Mesenchymal stem cell (in vitro differentiated cells and primary cell): ENCODE measurements at regions not wholly inside any gene's neighbourhood (a gene's known extent, or its start where the extent isn't known, plus 50 kb on each side); places are given as distances from the start of the nearest gene placed in this dataset.
A peak's percentile ranks its signal among the peaks of the same experiment; 100 is the strongest.

Experiments
- DNase-seq: peaks from one replicate; pipeline ENCODE4 v3.0.0-alpha.2; 2013
- H2AFZ ChIP-seq: one replicate; pipeline ENCODE4 v1.6.1; 2013; ENCODE audit warnings: low read depth, mild to moderate bottlenecking, control low read depth, inconsistent platforms, low read length, moderate library complexity
- H2AK5ac ChIP-seq: 2 replicates; pipeline ENCODE4 v1.6.1; 2013; ENCODE audit warnings: low read length, moderate library complexity, mild to moderate bottlenecking, inconsistent platforms; ENCODE audit not compliant: severe bottlenecking
- H2BK120ac ChIP-seq: one replicate; pipeline ENCODE4 v1.6.1; 2013; ENCODE audit warnings: low read depth, mild to moderate bottlenecking, inconsistent platforms, low read length, moderate library complexity
- H2BK12ac ChIP-seq, 2 experiments: one replicate each; pipeline ENCODE4 v1.6.1; 2013; ENCODE audit warnings: inconsistent platforms in 2 of 2, low read length in 2 of 2, mild to moderate bottlenecking in 2 of 2, moderate library complexity in 2 of 2, control low read depth in 1 of 2
- H2BK15ac ChIP-seq: one replicate; pipeline ENCODE4 v1.6.1; 2013; ENCODE audit warnings: mild to moderate bottlenecking, low read depth, inconsistent platforms; ENCODE audit not compliant: poor library complexity, severe bottlenecking
- H2BK5ac ChIP-seq: 2 replicates; pipeline ENCODE4 v1.6.1; 2013; ENCODE audit warnings: low read depth, mild to moderate bottlenecking, low read length, control low read depth, inconsistent platforms; ENCODE audit not compliant: poor library complexity, severe bottlenecking
- H3K14ac ChIP-seq, 2 experiments: one replicate each; pipeline ENCODE4 v1.6.1; 2013; ENCODE audit warnings: inconsistent platforms in 2 of 2, low read length in 2 of 2, control low read depth in 1 of 2, mild to moderate bottlenecking in 1 of 2, moderate library complexity in 1 of 2
- H3K18ac ChIP-seq, 2 experiments: one replicate each; pipeline ENCODE4 v1.6.1; 2013; ENCODE audit warnings: inconsistent platforms in 2 of 2, low read length in 2 of 2, control low read depth in 1 of 2, low read depth in 1 of 2, mild to moderate bottlenecking in 1 of 2
- H3K23ac ChIP-seq, 2 experiments: one replicate each; pipeline ENCODE4 v1.6.1; 2013; ENCODE audit warnings: inconsistent platforms in 2 of 2, low read length in 2 of 2, mild to moderate bottlenecking in 2 of 2, moderate library complexity in 2 of 2, control low read depth in 1 of 2
- H3K27ac ChIP-seq: 2 replicates; pipeline ENCODE4 v1.5.1; 2013; ENCODE audit warnings: mild to moderate bottlenecking, moderate library complexity, low read length, control low read depth, inconsistent platforms; ENCODE audit not compliant: poor library complexity, severe bottlenecking
- H3K27me3 ChIP-seq, 2 experiments: 2 replicates each; pipeline versions ENCODE4 v1.6.1 to v1.7.0; 2013; ENCODE audit warnings: low read length in 2 of 2, mild to moderate bottlenecking in 2 of 2, moderate library complexity in 2 of 2, control low read depth in 1 of 2, inconsistent platforms in 1 of 2; ENCODE audit not compliant: control insufficient read depth in 1 of 2, insufficient read depth in 1 of 2
- H3K36me3 ChIP-seq, 2 experiments: 2 replicates each; pipeline versions ENCODE4 v1.6.1 to v1.7.0; 2013; ENCODE audit warnings: low read length in 2 of 2, control low read depth in 1 of 2, inconsistent platforms in 1 of 2, low read depth in 1 of 2, mild to moderate bottlenecking in 1 of 2; ENCODE audit not compliant: insufficient read depth in 2 of 2, control insufficient read depth in 1 of 2
- H3K4ac ChIP-seq, 2 experiments: one replicate each; pipeline ENCODE4 v1.6.1; 2013; ENCODE audit warnings: inconsistent platforms in 2 of 2, low read length in 2 of 2, mild to moderate bottlenecking in 2 of 2, moderate library complexity in 2 of 2, control low read depth in 1 of 2, low read depth in 1 of 2
- H3K4me1 ChIP-seq: 2 replicates; pipeline ENCODE4 v1.6.1; 2013; ENCODE audit warnings: low read depth, low read length, control low read depth; ENCODE audit not compliant: control insufficient read depth, insufficient read depth
- H3K4me2 ChIP-seq: 2 replicates; pipeline ENCODE4 v1.6.1; 2013; ENCODE audit warnings: low read length, mild to moderate bottlenecking, inconsistent platforms; ENCODE audit not compliant: poor library complexity, severe bottlenecking
- H3K4me3 ChIP-seq, 2 experiments: 2 replicates each; pipeline versions ENCODE4 v1.5.1 to v1.7.0; 2013; ENCODE audit warnings: low read length in 2 of 2, mild to moderate bottlenecking in 2 of 2, control low read depth in 1 of 2, low read depth in 1 of 2; ENCODE audit not compliant: insufficient read depth in 1 of 2
- H3K79me1 ChIP-seq: replicated peaks from 2 replicates; pipeline ENCODE4 v1.6.1; 2013; ENCODE audit warnings: mild to moderate bottlenecking, control low read depth, low read length, inconsistent platforms; ENCODE audit not compliant: poor library complexity, severe bottlenecking
- H3K9ac ChIP-seq: 2 replicates; pipeline ENCODE4 v1.7.0; 2013; ENCODE audit warnings: mild to moderate bottlenecking, low read length, moderate library complexity
- H3K9me3 ChIP-seq: 2 replicates; pipeline ENCODE4 v1.7.0; 2013; ENCODE audit warnings: mild to moderate bottlenecking, low read length; ENCODE audit not compliant: control insufficient read depth
- H4K8ac ChIP-seq: one replicate; pipeline ENCODE4 v1.6.1; 2013; ENCODE audit warnings: inconsistent platforms, mild to moderate bottlenecking, low read length, moderate library complexity
- H4K91ac ChIP-seq: one replicate; pipeline ENCODE4 v1.6.1; 2013; ENCODE audit warnings: mild to moderate bottlenecking, low read length, inconsistent platforms
- WGBS: methylation state at CpG from one replicate; pipeline ENCODE4 v1.1.7; 2013; ENCODE audit warnings: mixed read lengths; 5-methylcytosine and 5-hydroxymethylcytosine counted together

GRCh38 chr5:124803617-124804323, 57.3 kb upstream of the ZNF608 start:
- Histone ChIP-seq H3K4ac (no peak overlapping the region), H2BK12ac (no peak overlapping the region), H2AK5ac (no peak overlapping the region), H4K91ac (no peak overlapping the region), H3K9me3 (no peaks in the 10 kb centered on the region), H2AFZ (no peak overlapping the region), H3K14ac (no peak overlapping the region), H3K4me3 (no peak overlapping the region), H3K79me1 (no peaks in the 10 kb centered on the region), H2BK15ac (no peak overlapping the region), H3K4me2 (no peak overlapping the region), H3K27me3 (no peaks in the 10 kb centered on the region), H4K8ac (no peak overlapping the region), H2BK120ac (no peak overlapping the region), H3K27ac (no peak overlapping the region), H3K4me1 (peaks cover 3% of the 10 kb centered on the region), H3K18ac (no peak overlapping the region), H3K36me3 (no peaks in the 10 kb centered on the region), H2BK5ac (no peak overlapping the region), H3K9ac (no peak overlapping the region), H3K23ac (no peak overlapping the region)
- DNase-seq, result no peak
- 87% methylated on average over 3 of the region's 3 CpGs for WGBS

GRCh38 chr5:124806026-124806372, 59.6 kb upstream of the ZNF608 start:
- no peak overlapping the region for H4K8ac ChIP-seq
- H3K9ac ChIP-seq, result no peak overlapping the region
- no peak overlapping the region for H2BK15ac ChIP-seq
- H4K91ac ChIP-seq, result no peak overlapping the region
- no peak overlapping the region for H2AK5ac ChIP-seq
- peak overlapping the region; percentile 84 for H3K27ac ChIP-seq
- H2BK120ac ChIP-seq, result no peak overlapping the region
- no peak for DNase-seq
- H3K4me3 ChIP-seq, result no peak overlapping the region
- H3K4ac ChIP-seq, result no peak overlapping the region
- H3K18ac ChIP-seq, result no peak overlapping the region
- 100% methylated on average over 1 of the region's 1 CpG for WGBS
- peak overlapping the region; percentile 46 for H2BK5ac ChIP-seq
- no peak overlapping the region for H2AFZ ChIP-seq
- H3K79me1 ChIP-seq, result no peaks in the 10 kb centered on the region
- peaks cover 3% of the 10 kb centered on the region for H3K4me1 ChIP-seq
- no peak overlapping the region for H3K23ac ChIP-seq
- H2BK12ac ChIP-seq, result no peak overlapping the region
- H3K27me3 ChIP-seq, result no peaks in the 10 kb centered on the region
- no peak overlapping the region for H3K14ac ChIP-seq
- H3K4me2 ChIP-seq, result no peak overlapping the region
- H3K9me3 ChIP-seq, result no peaks in the 10 kb centered on the region
- H3K36me3 ChIP-seq, result no peaks in the 10 kb centered on the region

- DNase-seq, result peak; percentile 79
- WGBS, result 34% methylated on average over 9 of the region's 12 CpGs
Observed at GRCh38 chr5:124806373-124807077, 60.1 kb upstream of the ZNF608 start.

GRCh38 chr5:124808842-124809268, 62.4 kb upstream of the ZNF608 start:
- H3K4ac ChIP-seq, result peak overlapping the region in 1 of 2 experiments; percentile 44
- no peak overlapping the region for H4K8ac ChIP-seq
- H2BK120ac ChIP-seq, result no peak overlapping the region
- H2AK5ac ChIP-seq, result peak overlapping the region; percentile 58
- peak overlapping the region in 1 of 2 experiments; percentile 53 for H3K14ac ChIP-seq
- no peak for DNase-seq
- no peak overlapping the region for H3K9ac ChIP-seq
- H3K4me3 ChIP-seq, result no peak overlapping the region
- 98% methylated on average over 20 of the region's 24 CpGs for WGBS
- peak overlapping the region; percentile 34 for H4K91ac ChIP-seq
- peaks cover 3% of the 10 kb centered on the region for H3K4me1 ChIP-seq
- no peak overlapping the region for H2AFZ ChIP-seq
- H3K79me1 ChIP-seq, result no peaks in the 10 kb centered on the region
- H2BK5ac ChIP-seq, result no peak overlapping the region
- no peaks in the 10 kb centered on the region for H3K36me3 ChIP-seq
- no peak overlapping the region for H2BK15ac ChIP-seq
- H3K9me3 ChIP-seq, result no peaks in the 10 kb centered on the region
- no peaks in the 10 kb centered on the region for H3K27me3 ChIP-seq
- no peak overlapping the region for H3K23ac ChIP-seq
- H3K27ac ChIP-seq, result no peak overlapping the region
- H2BK12ac ChIP-seq, result peak overlapping the region in 1 of 2 experiments; percentile 42
- no peak overlapping the region for H3K4me2 ChIP-seq
- H3K18ac ChIP-seq, result no peak overlapping the region

More at GRCh38 chr5:124806373-124807077, 60.1 kb upstream of the ZNF608 start:
- H3K4me3 ChIP-seq, result no peak overlapping the region
- H4K8ac ChIP-seq, result no peak overlapping the region
- H3K4ac ChIP-seq, result no peak overlapping the region
- H3K23ac ChIP-seq, result no peak overlapping the region
- H3K9ac ChIP-seq, result no peak overlapping the region
- no peaks in the 10 kb centered on the region for H3K79me1 ChIP-seq
- H2AFZ ChIP-seq, result no peak overlapping the region
- no peak overlapping the region for H4K91ac ChIP-seq
- no peak overlapping the region for H3K18ac ChIP-seq
- H3K4me2 ChIP-seq, result no peak overlapping the region
- H2BK120ac ChIP-seq, result no peak overlapping the region
- H3K36me3 ChIP-seq, result no peaks in the 10 kb centered on the region
- H2BK15ac ChIP-seq, result no peak overlapping the region
- no peak overlapping the region for H3K14ac ChIP-seq
- H2BK5ac ChIP-seq, result no peak overlapping the region
- H3K27me3 ChIP-seq, result no peaks in the 10 kb centered on the region
- H2AK5ac ChIP-seq, result no peak overlapping the region
- H3K27ac ChIP-seq, result peak overlapping the region; percentile 84
- H2BK12ac ChIP-seq, result peak overlapping the region in 1 of 2 experiments; percentile 15
- H3K4me1 ChIP-seq, result peaks cover 3% of the 10 kb centered on the region
- H3K9me3 ChIP-seq, result no peaks in the 10 kb centered on the region
